ENCODE measurements at regions not wholly inside any gene's neighbourhood (a gene's known extent, or its start where the extent isn't known, plus 50 kb on each side); places are given as distances from the start of the nearest gene placed in this dataset.

GRCh38 chr2:37425408-37425807, 81.0 kb downstream of the QPCT start:
- no peak for DNase-seq

- no peak for DNase-seq
Observed at GRCh38 chr2:37427241-37427640, 82.8 kb downstream of the QPCT start.

- DNase-seq = no peak
Observed at GRCh38 chr2:37436323-37436722, 91.9 kb downstream of the QPCT start.

GRCh38 chr2:37439131-37439642, 94.8 kb downstream of the QPCT start:
- DNase-seq = no peak

GRCh38 chr2:37441055-37441454, 96.6 kb downstream of the QPCT start:
- no peak for DNase-seq

- DNase-seq = no peak
Observed at GRCh38 chr2:37443082-37443481, 98.7 kb downstream of the QPCT start.

GRCh38 chr2:37447446-37447845, 103.0 kb downstream of the QPCT start:
- DNase-seq = no peak

- no peak for DNase-seq
Observed at GRCh38 chr2:37448342-37449120, 104.1 kb downstream of the QPCT start.

GRCh38 chr2:37449761-37450296, 105.4 kb downstream of the QPCT start:
- no peak for DNase-seq

GRCh38 chr2:37453027-37453426, 108.6 kb downstream of the QPCT start:
- no peak for DNase-seq

- no peak for DNase-seq
Observed at GRCh38 chr2:37454851-37455762, 110.7 kb downstream of the QPCT start.

- DNase-seq = no peak
Observed at GRCh38 chr2:37456479-37456878, 112.0 kb downstream of the QPCT start.

- no peak for DNase-seq
Observed at GRCh38 chr2:37457401-37457901, 113.0 kb downstream of the QPCT start.

GRCh38 chr2:37458133-37458532, 113.7 kb downstream of the QPCT start:
- DNase-seq = no peak

- DNase-seq = no peak
Observed at GRCh38 chr2:37459095-37459981, 114.9 kb downstream of the QPCT start.

- DNase-seq = no peak
Observed at GRCh38 chr2:37460896-37461229, 116.4 kb downstream of the QPCT start.

GRCh38 chr2:37464067-37464466, 119.6 kb downstream of the QPCT start:
- DNase-seq = no peak

GRCh38 chr2:37466533-37467222, 122.2 kb downstream of the QPCT start:
- DNase-seq = no peak

- DNase-seq = no peak
Observed at GRCh38 chr2:37468170-37468569, 123.7 kb downstream of the QPCT start.

GRCh38 chr2:37469126-37469525, 124.7 kb downstream of the QPCT start:
- no peak for DNase-seq

GRCh38 chr2:37471104-37471503, 126.7 kb downstream of the QPCT start:
- no peak for DNase-seq

GRCh38 chr2:37471994-37472393, 127.6 kb downstream of the QPCT start:
- no peak for DNase-seq

Data from SIG-M5 (cell line).